Transverse colon (tissue), 4 donors: ENCODE measurements at regions not wholly inside any gene's neighbourhood (a gene's known extent, or its start where the extent isn't known, plus 50 kb on each side); places are given as distances from the start of the nearest gene placed in this dataset.

Source experiments
- DNase-seq: peaks from one replicate; pipeline ENCODE4 v3.0.0-alpha.2; 2019
- H3K27ac ChIP-seq, 4 donors: fragments of 200-600 bp; sonication (generic); 2 replicates each; pipeline ENCODE4 v1.5.1; 2016 to 2018; ENCODE audit warnings: inconsistent platforms in 4 of 4
- H3K27me3 ChIP-seq: fragments of 200-600 bp; sonication (generic); 2 replicates; pipeline ENCODE4 v1.5.1; 2017; ENCODE audit warnings: inconsistent platforms
- H3K36me3 ChIP-seq, 4 donors: fragments of 200-600 bp; sonication (generic); 2 replicates each; pipeline ENCODE4 v1.5.1; 2017 to 2019; ENCODE audit warnings: inconsistent platforms in 4 of 4
- H3K4me1 ChIP-seq, 4 donors: fragments of 200-600 bp; sonication (generic); 2 replicates each; pipeline ENCODE4 v1.5.1; 2017 to 2020; ENCODE audit warnings: inconsistent platforms in 4 of 4
- H3K4me3 ChIP-seq, 4 donors: fragments of 200-600 bp; sonication (generic); 1 replicate in 1 of 4; 2 replicates in 3 of 4; pipeline versions ENCODE4 v1.5.1 to v1.6.1; 2017 to 2019; ENCODE audit warnings: inconsistent platforms in 4 of 4
- H3K9me3 ChIP-seq, 2 donors: fragments of 200-600 bp; sonication (generic); 2 replicates each; pipeline ENCODE4 v1.5.1; 2017 to 2019; ENCODE audit warnings: inconsistent platforms in 2 of 2
- CTCF ChIP-seq, 5 experiments: fragments of 200-600 bp in 3 of 5; fragments of 450-650 bp in 2 of 5; sonication (generic) in 3 of 5; IDR thresholded peaks; 1 replicate in 2 of 5; 2 replicates in 3 of 5; pipeline ENCODE4 v1.5.1; 2016 to 2017; ENCODE audit warnings: antibody characterized with exemption in 5 of 5, inconsistent platforms in 3 of 5, mild to moderate bottlenecking in 2 of 5, moderate library complexity in 1 of 5
- EP300 ChIP-seq: sonication (generic); formaldehyde crosslinking; IDR thresholded peaks from one replicate; pipeline ENCODE4 v1.6.1; 2017; ENCODE audit warnings: antibody characterized with exemption, low read depth
- POLR2A ChIP-seq: fragments of 450-650 bp; IDR thresholded peaks from one replicate; pipeline ENCODE4 v1.6.1; 2016; ENCODE audit warnings: antibody characterized with exemption, mild to moderate bottlenecking, moderate library complexity
- POLR2AphosphoS5 ChIP-seq, 3 donors: sonication (generic); formaldehyde crosslinking; IDR thresholded peaks; one replicate each; pipeline ENCODE4 v1.6.1; 2016; ENCODE audit warnings: antibody characterized with exemption in 3 of 3
- WGBS, 2 donors: methylation state at CpG; one replicate each; pipeline ENCODE4 v1.1.5; 2018; ENCODE audit warnings: low coverage in 1 of 2; 5-methylcytosine and 5-hydroxymethylcytosine counted together
- in situ Hi-C, 4 donors: fragments of 200-750 bp; cut with MboI; loops; one replicate each; pipeline versions ENCODE4 v1.15.0 to v1.15.1; 2017; ENCODE audit warnings: low sequenced_read_pairs in 3 of 4, low pct_ligation_motif_present in 1 of 4, low pct_unique_long_range_greater_than_20kb in 1 of 4
- intact Hi-C: fragments of 100-400 bp; cut with DNase I; formaldehyde crosslinking; loops from one replicate; pipeline ENCODE4 v1.15.1; 2023; ENCODE audit warnings: low total_unique reads

- intact Hi-C loops (no loop called here), in situ Hi-C loops (loop anchor here in 1 of 4 donors (25.0 kb wide), 1 partner anchor 1093 kb away; no protein-coding TSS in a partner anchor)
- no peak for TF ChIP-seq EP300
- TF ChIP-seq CTCF (IDR thresholded peaks at IDR 0.05), result peak in 3 of 5 experiments; percentile 19 to 36 (median 21)
- no peak for TF ChIP-seq POLR2A
- no peak for DNase-seq
- H3K4me3 ChIP-seq, result no peak overlapping the region
- no peaks in the 10 kb centered on the region for H3K4me1 ChIP-seq
- H3K9me3 ChIP-seq, result no peaks in the 10 kb centered on the region
- H3K27ac ChIP-seq, result no peak overlapping the region
- WGBS, 2 donors, result 63 to 72% methylated on average over 3 of the region's 3 CpGs
- no peaks in the 10 kb centered on the region for H3K36me3 ChIP-seq
- H3K27me3 ChIP-seq, result peaks cover 4% of the 10 kb centered on the region
Observed at GRCh38 chr2:164430166-164430783, 191.0 kb downstream of the GRB14 start.

DNA sequence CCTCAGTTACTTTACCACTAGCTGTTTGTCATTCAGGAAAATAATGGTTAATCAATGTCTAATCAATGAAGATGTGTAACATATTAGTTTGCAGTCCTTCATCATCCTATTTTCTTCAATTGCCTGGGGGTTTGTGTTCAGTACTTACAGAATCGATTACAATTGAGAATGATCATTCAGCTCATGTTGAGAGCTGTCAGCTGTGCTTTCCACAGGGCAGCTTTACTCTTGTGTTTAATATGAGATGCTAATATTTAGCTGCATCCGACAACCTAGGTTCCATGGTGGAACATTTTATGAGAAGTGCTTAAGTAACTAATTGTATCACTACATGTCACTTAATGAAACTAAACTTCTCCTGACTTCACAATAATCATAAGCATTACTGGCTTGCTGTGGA is 191.9 kb downstream of the GRB14 start:
- in situ Hi-C loops, result loop anchor here in 1 of 4 donors (25.0 kb wide), 1 partner anchor 1092 kb away; no protein-coding TSS in a partner anchor
- Histone ChIP-seq H3K36me3 (no peaks in the 10 kb centered on the region), H3K27ac (no peak overlapping the region), H3K4me3 (no peak overlapping the region), H3K4me1 (no peaks in the 10 kb centered on the region), H3K27me3 (peaks cover 4% of the 10 kb centered on the region), H3K9me3 (no peaks in the 10 kb centered on the region)
- no peak for TF ChIP-seq POLR2A
- intact Hi-C loops, result no loop called here
- WGBS, 2 donors, result 56 to 67% methylated on average over 2 of the region's 2 CpGs
- DNase-seq, result no peak

DNA sequence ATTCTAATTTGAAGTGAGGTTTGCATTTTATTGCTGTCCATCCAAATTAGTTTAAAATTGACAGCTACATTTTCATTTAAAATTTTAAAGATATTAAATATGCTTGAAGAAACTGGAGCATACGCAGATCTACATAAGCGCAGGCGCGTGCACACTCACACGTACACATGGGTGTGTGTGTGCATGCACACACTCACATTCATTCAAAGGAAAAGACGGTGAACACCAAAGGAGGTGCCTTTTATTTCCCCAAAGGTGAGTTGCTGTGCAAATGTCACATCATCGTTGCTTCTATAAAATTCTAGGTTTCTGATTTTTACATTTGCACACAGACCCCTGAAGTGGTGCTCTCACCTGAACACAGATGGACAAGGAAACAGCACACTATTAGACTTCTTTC is 194.2 kb downstream of the GRB14 start:
- H3K9me3 ChIP-seq, result no peaks in the 10 kb centered on the region
- TF ChIP-seq POLR2AphosphoS5 (IDR thresholded peaks at IDR 0.05) (no peak), POLR2A (no peak), CTCF (IDR thresholded peaks at IDR 0.05) (no peak), EP300 (no peak)
- H3K27me3 ChIP-seq, result peaks cover 3% of the 10 kb centered on the region
- no peak for DNase-seq
- 86 to 91% methylated on average over 7 of the region's 7 CpGs for WGBS, 2 donors
- in situ Hi-C loops, result loop anchor here in 1 of 4 donors (25.0 kb wide), 1 partner anchor 1090 kb away; no protein-coding TSS in a partner anchor
- no peak overlapping the region for H3K27ac ChIP-seq
- no peak overlapping the region for H3K4me3 ChIP-seq
- H3K36me3 ChIP-seq, result no peaks in the 10 kb centered on the region
- no peaks in the 10 kb centered on the region for H3K4me1 ChIP-seq
- intact Hi-C loops, result no loop called here

- in situ Hi-C loops, result no loop called here
- no peaks in the 10 kb centered on the region for H3K9me3 ChIP-seq
- no peaks in the 10 kb centered on the region for H3K36me3 ChIP-seq
- H3K27me3 ChIP-seq, result no peaks in the 10 kb centered on the region
- TF ChIP-seq CTCF (IDR thresholded peaks at IDR 0.05) (no peak), POLR2AphosphoS5 (IDR thresholded peaks at IDR 0.05) (no peak), EP300 (no peak)
- H3K27ac ChIP-seq, result no peak overlapping the region
- no peak for DNase-seq
- intact Hi-C loops, result no loop called here
- H3K4me1 ChIP-seq, result no peaks in the 10 kb centered on the region
- 91 to 100% methylated on average over 2 to 5 of the region's 5 CpGs for WGBS, 2 donors
- no peak overlapping the region for H3K4me3 ChIP-seq
Observed at GRCh38 chr2:164420787-164421186, 200.5 kb downstream of the GRB14 start.

- intact Hi-C loops (no loop called here), in situ Hi-C loops (no loop called here)
- no peak for TF ChIP-seq CTCF (IDR thresholded peaks at IDR 0.05)
- TF ChIP-seq POLR2AphosphoS5 (IDR thresholded peaks at IDR 0.05), result no peak
- TF ChIP-seq POLR2A, result no peak
- no peak for TF ChIP-seq EP300
- DNase-seq, result no peak
- H3K27ac ChIP-seq, result no peak overlapping the region
- H3K4me1 ChIP-seq, result no peaks in the 10 kb centered on the region
- H3K36me3 ChIP-seq, result no peaks in the 10 kb centered on the region
- 72 to 73% methylated on average over 2 of the region's 2 CpGs for WGBS, 2 donors
- H3K9me3 ChIP-seq, result no peaks in the 10 kb centered on the region
- no peak overlapping the region for H3K4me3 ChIP-seq
- H3K27me3 ChIP-seq, result no peaks in the 10 kb centered on the region
Observed at GRCh38 chr2:164412831-164413230, 208.5 kb downstream of the GRB14 start.
